Cardiac fibroblast (primary cell): ENCODE measurements at regions not wholly inside any gene's neighbourhood (a gene's known extent, or its start where the extent isn't known, plus 50 kb on each side); places are given as distances from the start of the nearest gene placed in this dataset.

Experiments used
- DNase-seq, 2 donors: peaks; one replicate each; pipeline versions ENCODE4 v3.0.0 to v3.0.0-alpha.2; 2010; ENCODE audit warnings: low read depth in 2 of 2
- H3K4me3 ChIP-seq, 2 donors: replicated peaks in 1 of 2; 1 replicate in 1 of 2; 2 replicates in 1 of 2; pipeline ENCODE4 v1.5.1; 2011; ENCODE audit warnings: low read depth in 2 of 2, low read length in 2 of 2, mild to moderate bottlenecking in 2 of 2, moderate library complexity in 1 of 2
- TF ChIP-seq, protein P1 (sequence below): IDR thresholded peaks from one replicate; pipeline ENCODE4 v1.5.1; 2011; ENCODE audit warnings: low read depth, mild to moderate bottlenecking, low read length, inconsistent platforms

- no peak for DNase-seq
- no peak overlapping the region for H3K4me3 ChIP-seq
- TF ChIP-seq, protein P1, sequence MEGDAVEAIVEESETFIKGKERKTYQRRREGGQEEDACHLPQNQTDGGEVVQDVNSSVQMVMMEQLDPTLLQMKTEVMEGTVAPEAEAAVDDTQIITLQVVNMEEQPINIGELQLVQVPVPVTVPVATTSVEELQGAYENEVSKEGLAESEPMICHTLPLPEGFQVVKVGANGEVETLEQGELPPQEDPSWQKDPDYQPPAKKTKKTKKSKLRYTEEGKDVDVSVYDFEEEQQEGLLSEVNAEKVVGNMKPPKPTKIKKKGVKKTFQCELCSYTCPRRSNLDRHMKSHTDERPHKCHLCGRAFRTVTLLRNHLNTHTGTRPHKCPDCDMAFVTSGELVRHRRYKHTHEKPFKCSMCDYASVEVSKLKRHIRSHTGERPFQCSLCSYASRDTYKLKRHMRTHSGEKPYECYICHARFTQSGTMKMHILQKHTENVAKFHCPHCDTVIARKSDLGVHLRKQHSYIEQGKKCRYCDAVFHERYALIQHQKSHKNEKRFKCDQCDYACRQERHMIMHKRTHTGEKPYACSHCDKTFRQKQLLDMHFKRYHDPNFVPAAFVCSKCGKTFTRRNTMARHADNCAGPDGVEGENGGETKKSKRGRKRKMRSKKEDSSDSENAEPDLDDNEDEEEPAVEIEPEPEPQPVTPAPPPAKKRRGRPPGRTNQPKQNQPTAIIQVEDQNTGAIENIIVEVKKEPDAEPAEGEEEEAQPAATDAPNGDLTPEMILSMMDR: no peak
These were observed 210.5 kb downstream of the SNX18 start for GRCh38 chr5:54727874-54728587.

DNA sequence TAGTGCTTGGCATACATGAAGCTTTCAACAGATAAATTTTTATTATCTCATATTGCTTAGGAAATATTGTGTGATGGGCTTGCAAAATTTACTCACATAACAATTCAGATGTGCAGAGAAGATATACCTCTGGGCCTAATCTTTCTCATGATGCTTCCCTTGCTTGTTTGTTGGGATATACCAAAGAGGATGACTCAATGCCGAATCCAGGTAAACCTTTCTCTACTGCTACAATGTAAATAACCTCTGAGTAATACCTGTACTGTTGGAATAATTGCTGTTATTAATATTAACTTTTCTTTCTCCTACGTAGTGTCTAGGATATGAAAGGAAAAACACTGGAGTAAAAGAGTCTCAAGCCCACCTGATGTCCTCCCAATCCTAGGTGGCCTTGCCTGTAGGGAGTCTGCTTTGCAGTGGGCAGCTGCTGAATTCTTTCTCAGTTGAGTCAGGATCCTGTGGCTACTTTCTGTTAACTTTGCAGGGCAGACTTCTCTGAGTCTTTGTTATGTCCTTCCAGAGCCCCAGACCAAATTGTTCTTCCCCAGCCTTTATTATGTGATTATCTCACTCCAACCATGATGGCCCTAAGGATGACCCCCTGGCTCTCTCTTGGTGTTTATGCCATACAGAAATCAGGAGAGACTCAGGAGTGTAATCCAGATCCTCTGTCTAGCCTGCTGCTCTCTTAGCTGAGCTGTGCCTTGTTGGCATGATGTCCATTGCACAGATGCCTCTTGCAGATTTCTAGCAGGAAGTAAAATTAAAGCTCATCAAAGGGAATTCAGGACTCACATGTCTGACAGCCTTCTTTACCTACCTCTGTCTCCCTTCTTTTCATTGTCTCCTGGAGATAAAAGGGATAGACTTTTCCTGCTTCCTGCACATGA is 208.1 kb downstream of the SNX18 start:
- TF ChIP-seq, protein P1: no peak
- no peak overlapping the region for H3K4me3 ChIP-seq
- DNase-seq: peak in 1 of 2 donors; percentile 20

- peak in 1 of 2 donors; percentile 66 for DNase-seq
- H3K4me3 ChIP-seq: no peak overlapping the region
- TF ChIP-seq, protein P1: no peak
These were observed 205.4 kb downstream of the SNX18 start for GRCh38 chr5:54722846-54723433.

GRCh38 chr5:54721951-54722654 is 204.5 kb downstream of the SNX18 start:
- no peak overlapping the region for H3K4me3 ChIP-seq
- TF ChIP-seq, protein P1: no peak
- no peak for DNase-seq

DNA sequence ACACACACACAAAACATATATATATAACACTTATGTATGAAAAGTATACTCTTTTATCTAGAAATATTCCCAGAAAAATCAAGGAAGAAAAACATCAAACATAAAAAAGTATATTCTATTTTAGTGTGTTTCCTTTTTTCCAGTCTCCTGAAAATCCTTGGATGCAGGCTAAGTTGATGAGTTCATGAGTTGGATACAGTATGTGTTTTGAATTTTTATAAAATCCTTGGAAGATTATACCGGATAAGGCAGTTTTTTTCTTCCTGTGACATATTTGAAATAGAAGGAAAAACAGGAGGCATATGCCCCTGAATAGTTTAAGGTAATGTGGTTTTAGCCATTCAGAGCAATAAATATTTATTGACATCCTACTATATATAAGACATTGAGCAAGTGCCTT is 203.6 kb downstream of the SNX18 start:
- H3K4me3 ChIP-seq: no peak overlapping the region
- DNase-seq: no peak
- TF ChIP-seq, protein P1: no peak

- peak in 1 of 2 donors; percentile 17 for DNase-seq
- TF ChIP-seq, protein P1: no peak
- H3K4me3 ChIP-seq: no peak overlapping the region
These were observed 202.8 kb downstream of the SNX18 start for GRCh38 chr5:54720341-54720740.
